ENCODE measurements at regions not wholly inside any gene's neighbourhood (a gene's known extent, or its start where the extent isn't known, plus 50 kb on each side); places are given as distances from the start of the nearest gene placed in this dataset.

- Histone ChIP-seq H3K27ac (replicated peaks in 1 of 4) (no peak overlapping the region), H3K4me3 (no peak overlapping the region), H3K4me1 (no peaks in the 10 kb centered on the region), H3K27me3 (no peaks in the 10 kb centered on the region), H3K9me3 (no peaks in the 10 kb centered on the region), H3K36me3 (no peaks in the 10 kb centered on the region)
- intact Hi-C loops (cut with DNase I), result loop anchor here (10.0 kb wide), 1 partner anchor 335 kb away; no protein-coding TSS in a partner anchor
- TF ChIP-seq POLR2A (IDR thresholded peaks at IDR 0.05; ENCODE audit: low read depth) (no peak), CTCF (IDR thresholded peaks at IDR 0.05) (no peak), EP300 (IDR thresholded peaks at IDR 0.05) (no peak), POLR2AphosphoS5 (IDR thresholded peaks at IDR 0.05) (no peak)
- peak; percentile 68 for DNase-seq (ENCODE audit: extremely low spot score)
- 82% methylated on average over 4 of the region's 4 CpGs for WGBS
Observed at GRCh38 chr10:104589871-104590270, 51.2 kb upstream of the SORCS3 start.
